Loucy (cell line): ENCODE measurements at regions not wholly inside any gene's neighbourhood (a gene's known extent, or its start where the extent isn't known, plus 50 kb on each side); places are given as distances from the start of the nearest gene placed in this dataset.

Source experiments
- H2AFZ ChIP-seq: fragments of 200-600 bp; sonication (generic); 2 replicates; pipeline ENCODE4 v1.6.0; 2016; ENCODE audit warnings: antibody characterized with exemption, mild to moderate bottlenecking, low read length, moderate library complexity
- H3F3A ChIP-seq: fragments of 200-600 bp; 2 replicates; pipeline ENCODE4 v1.6.0; 2016; ENCODE audit warnings: antibody characterized with exemption, low read depth, mild to moderate bottlenecking
- H3K27me3 ChIP-seq: fragments of 200-600 bp; sonication (generic); 2 replicates; pipeline ENCODE4 v1.6.1; 2014; ENCODE audit warnings: low read length, mild to moderate bottlenecking; ENCODE audit not compliant: insufficient read depth, poor library complexity, severe bottlenecking
- H3K36me3 ChIP-seq: fragments of 200-600 bp; sonication (generic); 2 replicates; pipeline ENCODE4 v1.6.1; 2016; ENCODE audit warnings: low read length; ENCODE audit not compliant: insufficient read depth
- H3K4me1 ChIP-seq: fragments of 200-600 bp; sonication (generic); 2 replicates; pipeline ENCODE4 v1.5.1; 2014; ENCODE audit warnings: low read length, mild to moderate bottlenecking; ENCODE audit not compliant: insufficient read depth, poor library complexity, severe bottlenecking
- H3K4me2 ChIP-seq: fragments of 200-600 bp; sonication (generic); 2 replicates; pipeline ENCODE4 v1.6.0; 2014; ENCODE audit warnings: antibody characterized with exemption, low read length, low read depth, mild to moderate bottlenecking; ENCODE audit not compliant: poor library complexity, severe bottlenecking
- H3K4me3 ChIP-seq: fragments of 200-600 bp; sonication (generic); 2 replicates; pipeline ENCODE4 v1.5.1; 2014; ENCODE audit warnings: low read length, mild to moderate bottlenecking, mixed read lengths; ENCODE audit not compliant: poor library complexity, severe bottlenecking
- H3K79me2 ChIP-seq: fragments of 200-600 bp; sonication (generic); 2 replicates; pipeline ENCODE4 v1.6.1; 2014; ENCODE audit warnings: low read length; ENCODE audit not compliant: insufficient read depth
- H3K9ac ChIP-seq: fragments of 200-600 bp; sonication (generic); 2 replicates; pipeline ENCODE4 v1.6.0; 2014; ENCODE audit warnings: mild to moderate bottlenecking, low read depth, low read length, moderate library complexity; ENCODE audit not compliant: poor library complexity, severe bottlenecking
- H3K9me2 ChIP-seq: fragments of 200-600 bp; sonication (generic); replicated peaks from 2 replicates; pipeline ENCODE4 v1.6.1; 2016; ENCODE audit warnings: low read depth, low read length, mixed read lengths
- H3K9me3 ChIP-seq: fragments of 200-600 bp; sonication (generic); 2 replicates; pipeline ENCODE4 v1.6.1; 2014; ENCODE audit warnings: mild to moderate bottlenecking, antibody characterized with exemption, low read length, low read depth; ENCODE audit not compliant: insufficient read depth
- H4K20me1 ChIP-seq: fragments of 200-600 bp; sonication (generic); 2 replicates; pipeline ENCODE4 v1.6.0; 2014; ENCODE audit warnings: antibody characterized with exemption, low read length, mild to moderate bottlenecking; ENCODE audit not compliant: insufficient read depth, poor library complexity, severe bottlenecking
- CTCF ChIP-seq: fragments of 200-600 bp; sonication (generic); conservative IDR thresholded peaks from 2 replicates; pipeline ENCODE4 v1.5.1; 2014; ENCODE audit warnings: mild to moderate bottlenecking, antibody characterized with exemption, low read length
- EZH2phosphoT487 ChIP-seq: fragments of 200-600 bp; IDR thresholded peaks from 2 replicates; pipeline ENCODE4 v1.6.1; 2018; ENCODE audit warnings: antibody characterized with exemption, mild to moderate bottlenecking, moderate library complexity, borderline replicate concordance

- H3K4me2 ChIP-seq: no peak overlapping the region
- H3K36me3 ChIP-seq: no peaks in the 10 kb centered on the region
- no peaks in the 10 kb centered on the region for H3F3A ChIP-seq
- H3K4me1 ChIP-seq: peaks cover 11% of the 10 kb centered on the region
- H3K9ac ChIP-seq: no peak overlapping the region
- H4K20me1 ChIP-seq: no peaks in the 10 kb centered on the region
- TF ChIP-seq EZH2phosphoT487: no peak
- no peak for TF ChIP-seq CTCF
- no peaks in the 10 kb centered on the region for H3K9me2 ChIP-seq
- no peaks in the 10 kb centered on the region for H3K27me3 ChIP-seq
- H2AFZ ChIP-seq: peak overlapping the region; percentile 38; the same call in 1 of the 2 replicates
- no peaks in the 10 kb centered on the region for H3K79me2 ChIP-seq
- H3K4me3 ChIP-seq: no peak overlapping the region
- no peaks in the 10 kb centered on the region for H3K9me3 ChIP-seq
These were observed 401.8 kb upstream of the FAT3 start for GRCh38 chr11:91822805-91823204.

GRCh38 chr11:91820709-91821108 is 403.9 kb upstream of the FAT3 start:
- Histone ChIP-seq H3F3A (no peaks in the 10 kb centered on the region), H3K9me2 (no peaks in the 10 kb centered on the region), H3K79me2 (no peaks in the 10 kb centered on the region), H3K4me3 (no peak overlapping the region), H3K9me3 (no peaks in the 10 kb centered on the region), H2AFZ (no peak overlapping the region), H3K4me2 (no peak overlapping the region), H3K27me3 (no peaks in the 10 kb centered on the region), H4K20me1 (no peaks in the 10 kb centered on the region), H3K36me3 (no peaks in the 10 kb centered on the region), H3K4me1 (peaks cover 11% of the 10 kb centered on the region), H3K9ac (no peak overlapping the region)
- no peak for TF ChIP-seq CTCF
- TF ChIP-seq EZH2phosphoT487: no peak

- TF ChIP-seq CTCF: no peak
- TF ChIP-seq EZH2phosphoT487: no peak
- Histone ChIP-seq H3K4me2 (no peak overlapping the region), H3K36me3 (no peaks in the 10 kb centered on the region), H3F3A (no peaks in the 10 kb centered on the region), H4K20me1 (no peaks in the 10 kb centered on the region), H3K27me3 (no peaks in the 10 kb centered on the region), H2AFZ (no peak overlapping the region), H3K9ac (no peak overlapping the region), H3K9me2 (no peaks in the 10 kb centered on the region), H3K4me3 (no peak overlapping the region), H3K4me1 (peaks cover 11% of the 10 kb centered on the region), H3K79me2 (no peaks in the 10 kb centered on the region), H3K9me3 (no peaks in the 10 kb centered on the region)
These were observed 404.8 kb upstream of the FAT3 start for GRCh38 chr11:91819777-91820176.
